SK-MEL-5 (cell line): ENCODE measurements at regions not wholly inside any gene's neighbourhood (a gene's known extent, or its start where the extent isn't known, plus 50 kb on each side); places are given as distances from the start of the nearest gene placed in this dataset.
A peak's percentile ranks its signal among the peaks of the same experiment; 100 is the strongest.

ENCODE experiments used
- DNase-seq: peaks from one replicate; pipeline ENCODE4 v3.0.0-alpha.2; 2016; ENCODE audit warnings: low read depth, low spot score
- in situ Hi-C: cut with HindIII; loops from 2 replicates; pipeline ENCODE4 v1.10.0; 2016; ENCODE audit warnings: low sequenced_read_pairs, high pct_unique_total_duplicates, low pct_unique_long_range_greater_than_20kb

GRCh38 chr6:91865889-91866288 is 1279.0 kb upstream of the MAP3K7 start:
- in situ Hi-C loops, result no loop called here
- no peak for DNase-seq

- in situ Hi-C loops, result no loop called here
These were observed 1278.0 kb upstream of the MAP3K7 start for GRCh38 chr6:91864911-91865310.

GRCh38 chr6:91860541-91861335 is 1273.9 kb upstream of the MAP3K7 start:
- in situ Hi-C loops, result no loop called here
- no peak for DNase-seq

More at GRCh38 chr6:91864911-91865310, 1278.0 kb upstream of the MAP3K7 start:
- no peak for DNase-seq

- in situ Hi-C loops, result no loop called here
- no peak for DNase-seq
These were observed 1265.4 kb upstream of the MAP3K7 start for GRCh38 chr6:91852252-91852651.

- DNase-seq, result no peak
- in situ Hi-C loops, result no loop called here
These were observed 1247.9 kb upstream of the MAP3K7 start for GRCh38 chr6:91834813-91835212.

- DNase-seq, result no peak
- in situ Hi-C loops, result no loop called here
These were observed 1240.3 kb upstream of the MAP3K7 start for GRCh38 chr6:91827151-91827550.

GRCh38 chr6:91826128-91826527 is 1239.3 kb upstream of the MAP3K7 start:
- no peak for DNase-seq
- in situ Hi-C loops, result no loop called here

- in situ Hi-C loops, result no loop called here
- DNase-seq, result no peak
These were observed 1237.5 kb upstream of the MAP3K7 start for GRCh38 chr6:91824331-91824730.

GRCh38 chr6:91822581-91822980 is 1235.7 kb upstream of the MAP3K7 start:
- in situ Hi-C loops, result no loop called here
- peak; percentile 4 for DNase-seq

GRCh38 chr6:91816335-91816734 is 1229.5 kb upstream of the MAP3K7 start:
- in situ Hi-C loops, result no loop called here
- DNase-seq, result no peak

GRCh38 chr6:91813641-91814040 is 1226.8 kb upstream of the MAP3K7 start:
- in situ Hi-C loops, result no loop called here
- no peak for DNase-seq

- no peak for DNase-seq
- in situ Hi-C loops, result no loop called here
These were observed 1225.9 kb upstream of the MAP3K7 start for GRCh38 chr6:91812596-91813274.

GRCh38 chr6:91804981-91805380 is 1218.1 kb upstream of the MAP3K7 start:
- DNase-seq, result no peak
- in situ Hi-C loops, result no loop called here

GRCh38 chr6:91802431-91802830 is 1215.6 kb upstream of the MAP3K7 start:
- DNase-seq, result no peak
- in situ Hi-C loops, result no loop called here

GRCh38 chr6:91796603-91797002 is 1209.7 kb upstream of the MAP3K7 start:
- in situ Hi-C loops, result no loop called here
- no peak for DNase-seq

- in situ Hi-C loops, result no loop called here
These were observed 1201.6 kb upstream of the MAP3K7 start for GRCh38 chr6:91788501-91788900.

GRCh38 chr6:91786474-91787184 is 1199.8 kb upstream of the MAP3K7 start:
- in situ Hi-C loops, result no loop called here
- no peak for DNase-seq

More at GRCh38 chr6:91788501-91788900, 1201.6 kb upstream of the MAP3K7 start:
- no peak for DNase-seq

- DNase-seq, result peak; percentile 30
- in situ Hi-C loops, result no loop called here
These were observed 1195.9 kb upstream of the MAP3K7 start for GRCh38 chr6:91782802-91783201.
